ENCODE measurements at regions not wholly inside any gene's neighbourhood (a gene's known extent, or its start where the extent isn't known, plus 50 kb on each side); places are given as distances from the start of the nearest gene placed in this dataset.

DNA sequence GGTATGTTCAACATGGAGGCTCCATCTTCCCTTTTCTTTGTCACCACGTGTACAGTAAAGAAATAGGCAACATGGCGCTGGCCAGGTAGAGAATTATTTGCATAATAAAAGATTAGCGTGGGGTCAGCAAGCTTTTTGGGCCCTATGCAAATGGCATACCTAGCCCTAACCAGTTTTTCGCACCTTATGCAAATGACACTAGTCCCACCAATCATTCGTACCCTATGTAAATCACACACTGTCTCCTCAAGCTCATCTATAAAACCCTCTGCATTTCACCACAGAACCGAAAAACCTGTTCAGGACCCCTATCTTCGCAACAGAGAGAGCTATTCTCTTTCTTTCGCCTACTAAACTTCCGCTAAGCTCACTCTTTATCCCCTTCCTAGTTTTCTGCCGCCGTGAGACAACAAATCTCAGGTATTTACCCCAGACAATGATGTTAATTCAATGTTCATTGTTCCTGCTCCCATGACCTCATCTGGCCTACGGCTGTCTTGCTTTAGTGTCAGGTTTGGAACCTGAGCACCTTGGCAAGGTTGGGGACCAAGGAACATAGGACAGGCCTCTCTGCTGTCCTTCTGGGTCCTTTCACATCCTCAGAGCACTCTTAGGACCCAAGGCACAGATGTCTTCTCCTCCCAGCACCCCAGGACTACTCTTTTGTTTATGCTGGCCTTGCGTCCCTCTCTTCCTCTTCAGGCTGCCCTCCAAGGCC is 180.7 kb upstream of the RAI14 start:
- TF ChIP-seq, protein P1, sequence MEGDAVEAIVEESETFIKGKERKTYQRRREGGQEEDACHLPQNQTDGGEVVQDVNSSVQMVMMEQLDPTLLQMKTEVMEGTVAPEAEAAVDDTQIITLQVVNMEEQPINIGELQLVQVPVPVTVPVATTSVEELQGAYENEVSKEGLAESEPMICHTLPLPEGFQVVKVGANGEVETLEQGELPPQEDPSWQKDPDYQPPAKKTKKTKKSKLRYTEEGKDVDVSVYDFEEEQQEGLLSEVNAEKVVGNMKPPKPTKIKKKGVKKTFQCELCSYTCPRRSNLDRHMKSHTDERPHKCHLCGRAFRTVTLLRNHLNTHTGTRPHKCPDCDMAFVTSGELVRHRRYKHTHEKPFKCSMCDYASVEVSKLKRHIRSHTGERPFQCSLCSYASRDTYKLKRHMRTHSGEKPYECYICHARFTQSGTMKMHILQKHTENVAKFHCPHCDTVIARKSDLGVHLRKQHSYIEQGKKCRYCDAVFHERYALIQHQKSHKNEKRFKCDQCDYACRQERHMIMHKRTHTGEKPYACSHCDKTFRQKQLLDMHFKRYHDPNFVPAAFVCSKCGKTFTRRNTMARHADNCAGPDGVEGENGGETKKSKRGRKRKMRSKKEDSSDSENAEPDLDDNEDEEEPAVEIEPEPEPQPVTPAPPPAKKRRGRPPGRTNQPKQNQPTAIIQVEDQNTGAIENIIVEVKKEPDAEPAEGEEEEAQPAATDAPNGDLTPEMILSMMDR (IDR thresholded peaks at IDR 0.05): no peak
- no peak for TF ChIP-seq POLR2AphosphoS5 (IDR thresholded peaks at IDR 0.05)

Data from suprapubic skin (tissue), 3 donors.